Ishikawa (cell line): ENCODE measurements at regions not wholly inside any gene's neighbourhood (a gene's known extent, or its start where the extent isn't known, plus 50 kb on each side); places are given as distances from the start of the nearest gene placed in this dataset.

Source experiments
- CEBPB ChIP-seq: IDR thresholded peaks from 2 replicates; pipeline ENCODE4 v1.6.1; 2012
- CREB1 ChIP-seq: IDR thresholded peaks from 2 replicates; pipeline ENCODE4 v1.6.1; 2012; ENCODE audit warnings: low read depth
- EGR1 ChIP-seq: IDR thresholded peaks from 2 replicates; pipeline ENCODE4 v1.6.1; 2012
- EP300 ChIP-seq: IDR thresholded peaks from 2 replicates; pipeline ENCODE4 v1.6.1; 2012; ENCODE audit warnings: borderline replicate concordance
- FOXM1 ChIP-seq: IDR thresholded peaks from 2 replicates; pipeline ENCODE4 v1.6.1; 2012; ENCODE audit warnings: low read depth, borderline replicate concordance
- MAX ChIP-seq: IDR thresholded peaks from 2 replicates; pipeline ENCODE4 v1.6.1; 2012
- NFIC ChIP-seq: IDR thresholded peaks from 2 replicates; pipeline ENCODE4 v1.6.1; 2012
- RAD21 ChIP-seq: IDR thresholded peaks from 2 replicates; pipeline ENCODE4 v1.6.1; 2012; ENCODE audit warnings: low read depth
- REST ChIP-seq: IDR thresholded peaks from 2 replicates; pipeline ENCODE4 v1.6.1; 2012; ENCODE audit warnings: low read depth, mild to moderate bottlenecking
- TAF1 ChIP-seq: IDR thresholded peaks from 2 replicates; pipeline ENCODE4 v1.6.1; 2012; ENCODE audit warnings: low read depth, mild to moderate bottlenecking
- TCF12 ChIP-seq: IDR thresholded peaks from 2 replicates; pipeline ENCODE4 v1.6.1; 2012; ENCODE audit warnings: low read depth
- TEAD4 ChIP-seq: IDR thresholded peaks from 2 replicates; pipeline ENCODE4 v1.6.1; 2012
- YY1 ChIP-seq: IDR thresholded peaks from 2 replicates; pipeline ENCODE4 v1.6.1; 2012; ENCODE audit warnings: low read depth
- ZBTB7A ChIP-seq: IDR thresholded peaks from 2 replicates; pipeline ENCODE4 v1.6.1; 2012; ENCODE audit warnings: low read depth
- TF ChIP-seq, protein P1 (sequence below): IDR thresholded peaks from 2 replicates; pipeline ENCODE4 v1.6.1; 2012

GRCh38 chr3:101972430-101973162, 123.3 kb downstream of the NFKBIZ start:
- no peak for TF ChIP-seq NFIC
- TF ChIP-seq TEAD4 = no peak
- TF ChIP-seq EP300 = no peak
- no peak for TF ChIP-seq TAF1
- no peak for TF ChIP-seq EGR1
- TF ChIP-seq CEBPB = no peak
- no peak for TF ChIP-seq MAX
- TF ChIP-seq RAD21 = no peak
- TF ChIP-seq CREB1 = no peak
- no peak for TF ChIP-seq TCF12

GRCh38 chr3:101973163-101973505, 123.8 kb downstream of the NFKBIZ start:
- TF ChIP-seq TCF12 (no peak), CEBPB (no peak), FOXM1 (no peak), TAF1 (no peak), MAX (no peak), YY1 (no peak)
- TF ChIP-seq, protein P1, sequence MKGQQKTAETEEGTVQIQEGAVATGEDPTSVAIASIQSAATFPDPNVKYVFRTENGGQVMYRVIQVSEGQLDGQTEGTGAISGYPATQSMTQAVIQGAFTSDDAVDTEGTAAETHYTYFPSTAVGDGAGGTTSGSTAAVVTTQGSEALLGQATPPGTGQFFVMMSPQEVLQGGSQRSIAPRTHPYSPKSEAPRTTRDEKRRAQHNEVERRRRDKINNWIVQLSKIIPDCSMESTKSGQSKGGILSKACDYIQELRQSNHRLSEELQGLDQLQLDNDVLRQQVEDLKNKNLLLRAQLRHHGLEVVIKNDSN = no peak

DNA sequence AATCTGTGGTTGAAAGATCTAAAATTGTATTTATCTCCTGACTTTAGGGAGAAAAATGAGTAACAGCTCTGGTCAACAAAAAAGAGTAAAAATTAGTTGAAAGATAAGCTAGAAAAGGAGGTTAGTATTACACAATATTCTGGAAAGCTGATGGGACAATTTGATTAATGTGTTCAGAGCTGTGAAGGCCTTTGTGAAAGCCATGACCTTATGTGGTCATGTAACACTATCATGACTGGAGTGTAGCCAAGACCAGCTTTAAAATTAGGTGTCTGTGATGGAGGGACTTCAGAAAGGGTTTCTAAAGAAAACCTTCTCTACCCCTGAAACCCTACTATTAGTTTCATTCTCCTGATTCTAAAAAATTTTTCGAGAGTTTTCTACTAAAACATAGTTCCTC, 127.2 kb downstream of the NFKBIZ start:
- TF ChIP-seq FOXM1 (no peak), CEBPB (peak; percentile 82)

DNA sequence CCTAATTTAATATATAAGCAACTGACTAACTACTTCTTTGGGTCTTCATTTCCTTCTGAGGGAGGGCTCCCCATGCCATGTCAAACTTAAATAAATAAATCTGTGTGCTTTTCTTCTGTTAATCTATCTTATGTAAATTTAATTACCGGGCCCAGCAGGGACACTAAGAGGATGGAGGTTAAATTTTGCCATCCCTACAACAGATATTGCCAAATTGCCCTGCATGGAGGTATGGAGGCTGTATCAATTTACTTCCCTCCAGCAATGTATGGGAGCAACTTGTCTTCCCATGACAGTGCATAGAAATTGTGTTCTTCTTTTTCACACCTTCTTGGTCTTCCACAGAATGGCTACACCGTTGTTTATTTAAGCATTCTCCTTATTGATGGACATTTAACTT, 129.0 kb downstream of the NFKBIZ start:
- no peak for TF ChIP-seq NFIC
- no peak for TF ChIP-seq EGR1
- TF ChIP-seq TAF1 = no peak
- no peak for TF ChIP-seq EP300
- no peak for TF ChIP-seq ZBTB7A
- TF ChIP-seq FOXM1 = no peak
- no peak for TF ChIP-seq TEAD4
- TF ChIP-seq, protein P1 = no peak
- TF ChIP-seq MAX = no peak
- no peak for TF ChIP-seq CEBPB

DNA sequence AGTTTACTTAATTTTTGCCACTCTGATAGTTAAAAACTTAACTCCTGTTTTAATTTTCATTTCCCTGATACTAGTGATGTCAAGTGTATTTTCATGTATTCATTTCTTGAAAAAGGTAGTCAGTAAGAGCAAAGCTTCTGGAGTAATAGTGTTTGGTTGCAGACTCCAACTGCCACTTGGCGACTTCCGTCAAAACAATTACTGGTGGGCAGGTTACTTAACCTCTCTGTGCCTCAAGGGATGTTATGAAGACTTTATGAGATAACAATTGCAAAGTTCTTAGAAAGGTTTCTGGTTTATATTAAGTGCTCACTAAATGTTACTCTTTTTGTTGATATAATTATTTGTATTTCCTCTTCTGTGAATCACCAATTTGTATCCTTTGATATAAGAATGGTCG, 129.7 kb downstream of the NFKBIZ start:
- no peak for TF ChIP-seq EP300
- TF ChIP-seq ZBTB7A = no peak
- TF ChIP-seq NFIC = no peak
- TF ChIP-seq FOXM1 = no peak

- no peak for TF ChIP-seq TAF1
- TF ChIP-seq CREB1 = no peak
- no peak for TF ChIP-seq ZBTB7A
- no peak for TF ChIP-seq FOXM1
- no peak for TF ChIP-seq EP300
These were observed 135.0 kb downstream of the NFKBIZ start for GRCh38 chr3:101984356-101984755.

GRCh38 chr3:101988596-101988995, 139.3 kb downstream of the NFKBIZ start:
- no peak for TF ChIP-seq TEAD4
- no peak for TF ChIP-seq TCF12
- no peak for TF ChIP-seq TAF1
- TF ChIP-seq YY1 = no peak
- no peak for TF ChIP-seq RAD21
- TF ChIP-seq EGR1 = no peak
- TF ChIP-seq MAX = no peak
- no peak for TF ChIP-seq NFIC
- no peak for TF ChIP-seq CREB1
- no peak for TF ChIP-seq CEBPB
- TF ChIP-seq, protein P1 = no peak
- no peak for TF ChIP-seq EP300
- TF ChIP-seq ZBTB7A = no peak
- TF ChIP-seq FOXM1 = no peak
- TF ChIP-seq REST = no peak

GRCh38 chr3:101989578-101990200, 140.4 kb downstream of the NFKBIZ start:
- TF ChIP-seq EGR1 = no peak
- TF ChIP-seq TAF1 = no peak
- no peak for TF ChIP-seq CREB1
- TF ChIP-seq TEAD4 = no peak
- no peak for TF ChIP-seq ZBTB7A
- no peak for TF ChIP-seq FOXM1
- no peak for TF ChIP-seq RAD21
- no peak for TF ChIP-seq MAX
- TF ChIP-seq EP300 = no peak
- TF ChIP-seq CEBPB = no peak
- TF ChIP-seq, protein P1 = no peak
- TF ChIP-seq NFIC = no peak
- TF ChIP-seq TCF12 = no peak
- TF ChIP-seq REST = no peak
- TF ChIP-seq YY1 = no peak
